HG02973 (cell line): ENCODE measurements at regions not wholly inside any gene's neighbourhood (a gene's known extent, or its start where the extent isn't known, plus 50 kb on each side); places are given as distances from the start of the nearest gene placed in this dataset.
"Not testable (repeated sequence)": the region's sequence is repeated elsewhere in the genome, so short reads cannot be mapped to it uniquely, and the experiment has no call there.

Experiments used
- ATAC-seq: cut with Tn5 transposase; IDR thresholded peaks from one replicate; pipeline ENCODE4 v1.9.1; 2021; ENCODE audit warnings: moderate library complexity; ENCODE audit not compliant: unreplicated experiment

- no peak for ATAC-seq
Observed at GRCh38 chr6:9744119-9744518, 670.8 kb downstream of the TFAP2A start.

DNA sequence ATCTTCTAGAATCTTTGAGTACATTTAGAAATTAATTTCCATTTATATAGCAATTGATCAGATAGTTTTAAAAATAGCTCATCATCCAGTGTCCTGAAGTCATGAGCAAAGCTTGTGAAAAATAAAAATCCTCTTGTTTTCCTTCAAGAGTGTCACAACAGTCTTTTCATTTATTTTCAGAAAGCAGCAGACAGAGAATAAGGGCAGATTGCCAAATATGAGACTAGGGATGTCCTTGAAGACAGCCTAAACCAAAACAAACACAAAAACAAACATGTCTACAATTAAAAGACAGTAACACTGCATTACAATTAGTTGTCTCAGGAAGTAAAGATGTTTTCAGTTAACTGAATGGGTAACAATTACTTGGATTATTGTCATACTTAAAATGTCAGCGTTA lies 682.8 kb downstream of the TFAP2A start:
- ATAC-seq, result no peak

GRCh38 chr6:9725776-9726175 lies 689.1 kb downstream of the TFAP2A start:
- ATAC-seq, result not testable (repeated sequence)

DNA sequence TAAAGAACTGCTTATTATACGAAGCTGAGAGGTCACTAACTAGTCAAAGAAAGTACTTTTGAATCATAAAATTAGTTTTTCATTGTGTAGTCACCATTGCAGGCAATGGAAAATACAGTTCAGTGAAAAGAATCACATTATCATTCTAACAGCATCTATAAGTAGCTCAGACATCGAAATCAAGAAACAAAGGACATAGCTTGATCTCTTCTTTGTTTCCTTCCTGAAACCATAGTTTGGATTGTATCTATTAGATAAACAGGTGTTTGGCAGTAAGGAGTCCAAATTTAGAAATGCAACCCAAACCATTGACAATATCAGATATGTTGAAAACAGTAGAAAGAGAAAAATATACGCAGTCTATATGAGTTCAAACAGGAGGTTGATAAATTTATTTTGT lies 697.3 kb downstream of the TFAP2A start:
- no peak for ATAC-seq

DNA sequence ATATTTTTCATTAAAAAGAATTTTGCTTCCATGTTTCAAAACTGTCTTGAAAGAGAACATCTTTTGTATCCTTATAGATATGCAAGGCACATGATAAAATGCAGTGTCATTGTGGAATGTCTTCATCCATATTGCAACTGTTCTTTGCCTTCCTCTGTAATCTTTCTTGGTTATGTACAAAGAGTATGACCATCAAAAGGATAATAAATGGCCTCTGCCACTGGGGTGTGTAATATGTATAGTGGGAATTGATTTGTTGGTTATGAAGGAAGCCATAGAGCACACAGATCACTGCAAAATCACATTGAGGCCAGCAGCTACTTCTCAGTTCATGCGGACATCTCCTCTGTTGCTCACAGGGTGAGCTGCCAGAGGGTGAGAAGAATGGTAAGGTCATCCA lies 703.5 kb downstream of the TFAP2A start:
- no peak for ATAC-seq

- ATAC-seq, result no peak
Observed at GRCh38 chr6:9710574-9710973, 704.3 kb downstream of the TFAP2A start.

DNA sequence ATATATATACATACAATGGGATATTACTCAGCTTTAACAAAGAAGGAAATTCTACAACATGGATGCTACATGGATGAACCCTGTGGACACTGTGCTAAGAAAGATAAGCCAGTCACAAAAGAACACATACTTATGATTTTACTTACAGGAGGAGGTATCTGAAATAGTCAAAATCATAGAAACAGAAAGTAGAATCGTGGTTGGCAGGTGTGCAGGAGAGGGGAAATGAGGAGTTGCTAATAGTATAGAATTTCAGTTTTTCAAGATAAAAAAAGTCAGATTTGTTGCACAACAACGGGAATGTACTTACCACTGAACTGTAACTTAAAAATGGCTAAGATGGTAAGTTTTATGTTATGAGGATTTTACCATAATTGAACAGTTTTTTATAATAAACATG lies 706.3 kb downstream of the TFAP2A start:
- ATAC-seq, result no peak

DNA sequence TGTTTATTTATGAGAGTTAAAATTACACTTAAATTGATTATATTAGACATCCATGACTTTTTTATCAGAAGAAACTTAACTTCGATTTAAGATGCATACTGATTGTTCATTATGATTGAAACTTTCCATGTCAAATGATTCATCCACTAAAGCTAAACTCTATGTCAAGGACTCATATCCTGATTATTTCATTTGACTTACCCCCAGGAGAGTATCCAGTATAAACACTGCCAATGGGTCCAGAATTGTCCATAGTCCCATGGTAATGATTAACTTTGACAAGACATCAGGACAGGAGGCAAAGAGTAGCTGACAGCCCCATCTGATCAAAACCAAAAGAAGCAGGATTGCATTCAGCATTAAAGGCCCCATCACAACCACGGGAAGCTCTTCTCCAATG lies 709.9 kb downstream of the TFAP2A start:
- no peak for ATAC-seq

GRCh38 chr6:9702914-9703313 lies 712.0 kb downstream of the TFAP2A start:
- no peak for ATAC-seq

GRCh38 chr6:9699888-9700287 lies 715.0 kb downstream of the TFAP2A start:
- ATAC-seq, result no peak

DNA sequence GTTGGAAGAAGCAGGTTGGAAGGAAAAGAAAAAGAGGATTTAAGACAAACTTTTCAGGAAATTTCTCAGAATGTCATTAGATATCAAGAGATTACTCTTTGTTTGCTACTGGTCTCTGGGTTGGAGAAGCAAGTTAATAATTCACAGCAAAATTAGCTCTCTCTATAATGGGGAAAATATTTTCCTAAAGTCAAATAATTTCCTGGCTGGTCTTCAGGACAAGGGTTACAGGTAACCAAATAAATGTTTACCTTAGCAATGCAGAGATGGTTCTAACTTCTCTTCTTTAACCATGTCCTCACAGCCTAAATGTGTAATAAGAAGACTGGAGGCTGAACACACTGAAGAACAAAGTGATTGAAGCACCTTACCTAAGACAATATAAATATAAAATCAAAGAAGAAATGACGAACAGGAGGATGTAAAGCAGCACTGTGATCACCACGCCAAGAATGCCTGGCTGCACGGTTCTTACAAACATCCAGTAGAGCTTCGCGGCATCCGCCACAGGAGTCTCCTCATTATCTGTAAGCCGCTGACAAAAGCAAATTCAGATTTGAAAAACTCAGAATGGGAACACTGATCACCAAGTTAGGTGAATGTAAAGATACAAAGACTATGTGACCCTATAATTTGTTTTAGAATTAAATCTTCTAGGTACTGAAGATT lies 717.5 kb downstream of the TFAP2A start:
- no peak for ATAC-seq

GRCh38 chr6:9690388-9690787 lies 724.5 kb downstream of the TFAP2A start:
- ATAC-seq, result no peak

GRCh38 chr6:9680727-9681126 lies 734.1 kb downstream of the TFAP2A start:
- not testable (repeated sequence) for ATAC-seq

DNA sequence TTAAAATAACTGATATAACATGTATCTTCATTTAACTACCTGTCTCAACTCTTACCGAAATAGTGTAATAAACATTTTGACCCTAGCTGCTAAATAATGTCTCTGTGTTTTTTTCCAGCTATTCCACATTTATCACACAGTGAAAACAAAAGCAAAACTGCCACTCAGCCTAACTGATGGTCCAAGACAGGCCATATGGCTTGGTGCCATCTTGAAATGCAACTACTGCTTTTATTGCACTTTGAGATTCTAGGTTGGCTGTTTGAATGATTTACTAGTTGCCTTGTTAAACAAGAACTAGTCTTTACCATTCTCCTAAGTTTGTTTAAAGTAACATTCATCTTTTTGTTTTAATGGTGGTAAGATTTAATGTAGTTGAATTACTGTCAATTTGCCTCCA lies 739.8 kb downstream of the TFAP2A start:
- no peak for ATAC-seq

GRCh38 chr6:9659848-9660247 lies 755.0 kb downstream of the TFAP2A start:
- no peak for ATAC-seq

- no peak for ATAC-seq
Observed at GRCh38 chr6:9657994-9658393, 756.9 kb downstream of the TFAP2A start.

DNA sequence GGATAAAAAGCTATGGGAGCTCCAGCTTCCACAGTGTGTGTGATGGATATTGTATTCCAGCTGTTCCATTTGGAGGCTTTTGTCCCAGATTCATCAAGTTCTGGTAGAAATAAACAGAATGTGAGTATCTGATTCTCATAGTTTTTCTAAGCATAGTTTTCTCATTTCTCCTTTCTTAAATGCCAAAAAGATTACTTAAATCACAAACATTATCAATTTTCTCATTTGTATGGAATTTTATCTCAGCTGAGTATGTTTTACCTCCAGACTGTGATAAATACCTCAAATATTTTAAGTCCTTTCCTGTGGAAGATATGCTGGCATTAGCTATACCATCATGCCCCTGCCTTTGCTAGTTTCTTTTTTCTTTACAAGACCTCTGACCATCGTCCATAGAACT lies 767.3 kb downstream of the TFAP2A start:
- ATAC-seq, result no peak

DNA sequence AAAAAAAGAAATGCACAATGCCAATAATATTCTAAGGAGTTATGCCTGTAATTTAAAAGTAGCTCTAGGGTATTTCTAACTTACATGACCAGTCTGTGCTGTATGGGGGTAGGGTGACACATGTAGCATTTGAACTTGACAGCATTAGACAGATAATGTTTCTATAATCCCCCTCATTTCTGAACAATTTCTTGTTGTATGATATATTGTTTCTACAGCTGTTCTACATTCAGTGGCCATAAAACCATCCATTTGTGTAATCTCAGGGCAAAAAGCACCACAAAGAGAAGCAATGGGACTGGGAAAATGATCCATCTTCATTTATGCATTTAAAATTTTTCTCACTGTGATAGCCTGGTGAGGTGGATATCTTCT lies 767.8 kb downstream of the TFAP2A start:
- ATAC-seq, result no peak

GRCh38 chr6:9646342-9647070 lies 768.4 kb downstream of the TFAP2A start:
- no peak for ATAC-seq

GRCh38 chr6:9638861-9639260 lies 776.0 kb downstream of the TFAP2A start:
- no peak for ATAC-seq

DNA sequence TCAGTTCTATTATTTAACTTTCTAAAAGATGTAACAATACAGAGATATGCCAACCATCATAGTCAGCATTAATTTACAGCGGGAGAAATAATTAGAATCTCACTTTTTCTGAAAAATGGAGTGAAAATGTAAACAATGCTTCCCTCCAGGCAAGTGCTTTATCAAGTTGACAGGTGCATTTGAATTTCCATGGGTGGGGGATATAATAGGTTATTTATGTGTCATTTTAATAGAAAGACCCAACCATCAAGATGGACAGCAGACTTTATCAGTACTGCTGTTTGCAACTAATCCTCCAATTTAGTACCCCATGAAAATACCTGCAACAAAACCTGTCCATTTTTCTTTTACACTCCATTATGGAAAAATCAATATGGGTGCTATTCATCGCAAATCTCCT lies 780.1 kb downstream of the TFAP2A start:
- no peak for ATAC-seq

- no peak for ATAC-seq
Observed at GRCh38 chr6:9632026-9632425, 782.8 kb downstream of the TFAP2A start.

DNA sequence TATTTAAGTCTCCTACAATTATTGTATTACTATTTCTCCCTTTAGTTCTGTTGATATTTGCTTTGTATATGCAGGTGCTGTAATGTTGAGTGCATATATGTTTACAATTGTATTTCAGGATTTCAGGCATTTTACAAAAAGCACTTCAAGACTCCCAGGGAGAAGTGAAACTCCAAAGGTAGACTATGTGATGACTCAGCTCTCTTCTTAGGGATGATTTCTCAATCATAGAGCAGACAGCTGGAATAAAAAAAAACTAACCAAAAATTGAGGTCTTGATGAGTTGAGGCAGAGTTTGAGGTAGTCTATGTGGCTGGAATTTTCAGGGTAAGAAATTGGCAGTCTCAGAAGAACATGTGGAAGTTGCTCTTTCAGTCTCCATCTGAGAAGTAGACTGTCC lies 786.1 kb downstream of the TFAP2A start:
- no peak for ATAC-seq
